Gastrocnemius medialis (tissue), 4 donors: ENCODE measurements at regions not wholly inside any gene's neighbourhood (a gene's known extent, or its start where the extent isn't known, plus 50 kb on each side); places are given as distances from the start of the nearest gene placed in this dataset.

Experiments used
- CTCF ChIP-seq, 5 experiments: fragments of 450-650 bp in 3 of 5; fragments of 200-600 bp in 2 of 5; sonication (generic) in 2 of 5; IDR thresholded peaks in 4 of 5; conservative IDR thresholded peaks in 1 of 5; 1 replicate in 4 of 5; 2 replicates in 1 of 5; pipeline ENCODE4 v1.5.1; 2016 to 2019; ENCODE audit warnings: antibody characterized with exemption in 5 of 5, mild to moderate bottlenecking in 3 of 5, moderate library complexity in 3 of 5
- POLR2A ChIP-seq, 2 donors: fragments of 450-650 bp; IDR thresholded peaks; one replicate each; pipeline ENCODE4 v1.6.1; 2017; ENCODE audit warnings: antibody characterized with exemption in 2 of 2, mild to moderate bottlenecking in 2 of 2, moderate library complexity in 2 of 2

- TF ChIP-seq CTCF (IDR thresholded peaks at IDR 0.05 in 4 of 5, conservative IDR thresholded peaks at IDR 0.05 in 1 of 5) (no peak), POLR2A (IDR thresholded peaks at IDR 0.05) (no peak)
Observed at GRCh38 chr13:40072663-40073120, 417.2 kb downstream of the COG6 start.
